ENCODE measurements at regions not wholly inside any gene's neighbourhood (a gene's known extent, or its start where the extent isn't known, plus 50 kb on each side); places are given as distances from the start of the nearest gene placed in this dataset.

DNA sequence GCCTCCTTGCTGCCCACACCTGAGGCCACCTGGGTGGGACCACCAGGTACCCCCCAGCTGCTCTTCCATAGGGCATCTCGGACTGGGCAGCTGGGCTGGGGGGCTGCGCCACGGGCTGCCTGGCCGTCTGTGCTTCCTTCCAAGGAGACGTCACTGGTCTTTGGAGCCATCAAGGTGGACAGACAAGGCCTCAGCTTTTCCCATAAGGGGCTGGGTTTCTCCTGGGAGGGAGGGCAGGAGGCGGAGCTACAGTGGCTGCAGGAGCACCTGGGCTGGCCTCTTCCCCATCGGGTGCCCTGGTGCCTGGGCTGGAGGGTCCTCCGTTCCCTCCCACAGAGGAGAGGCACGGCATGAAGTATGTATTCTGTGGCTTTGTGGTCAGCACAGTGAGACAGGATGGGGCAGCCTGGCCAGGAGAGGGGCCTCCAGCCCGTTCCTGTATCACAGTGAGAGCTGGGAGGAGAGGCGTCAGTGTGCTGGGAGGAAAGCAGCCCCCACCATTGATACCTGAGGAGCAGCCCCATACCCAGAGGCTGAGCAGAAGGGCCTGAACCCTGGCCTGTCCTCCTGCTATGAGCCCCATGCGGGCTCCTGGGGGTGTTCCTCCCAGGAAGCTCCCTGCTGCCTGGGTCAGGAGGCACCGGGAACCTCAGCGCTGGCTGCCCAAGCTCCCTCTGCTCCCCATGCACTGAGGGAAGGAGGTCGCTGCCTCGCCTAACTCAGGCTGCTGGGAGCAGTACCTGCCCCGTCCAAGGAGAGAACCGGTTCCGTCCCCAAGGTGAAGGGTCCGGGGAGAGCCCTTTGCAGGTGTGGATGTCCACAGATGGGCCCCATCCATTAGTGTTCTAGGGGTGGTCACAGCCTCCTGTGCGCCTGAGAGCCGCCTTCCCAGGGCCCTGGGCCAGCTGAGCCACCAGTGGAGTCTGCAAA, 1075.0 kb downstream of the BRD1 start:
- Histone ChIP-seq H3K27me3 (ENCODE audit: control insufficient read depth, insufficient read depth, low read length) (no peaks in the 10 kb centered on the region), H3K4me1 (ENCODE audit: control insufficient read depth, insufficient read depth, low read length) (no peaks in the 10 kb centered on the region), H4K8ac (ENCODE audit: low read depth in 2 of 2, low read length in 2 of 2) (no peak overlapping the region), H3K23ac (ENCODE audit: low read depth, low read length) (no peak overlapping the region), H3K18ac (ENCODE audit: low read depth, low read length) (no peak overlapping the region), H3K36me3 (ENCODE audit: control insufficient read depth, insufficient read depth, low read length) (no peaks in the 10 kb centered on the region), H2AFZ (replicated peaks; ENCODE audit: low read length, poor library complexity) (no peak overlapping the region), H2BK20ac (ENCODE audit: low read depth, low read length) (no peak overlapping the region), H3K4me3 (ENCODE audit: insufficient read depth, low read depth, low read length) (no peak overlapping the region), H2BK120ac (ENCODE audit: low read depth, low read length) (no peak overlapping the region), H2AK5ac (ENCODE audit: low read depth, low read length) (no peak overlapping the region), H2AK9ac (replicated peaks; ENCODE audit: low read depth, low read length, poor library complexity) (no peak overlapping the region), H4K91ac (ENCODE audit: insufficient read depth, low read depth, low read length) (no peak overlapping the region), H4K5ac (ENCODE audit: low read depth, low read length) (no peak overlapping the region), H3K56ac (ENCODE audit: extremely low read depth, insufficient read depth, low read length) (no peak overlapping the region), H3K79me1 (ENCODE audit: low read depth in 1 of 2, low read length in 2 of 2) (no peaks in the 10 kb centered on the region), H3K4ac (ENCODE audit: low read depth, low read length) (no peak overlapping the region), H3K9ac (ENCODE audit: low read depth, low read length) (no peak overlapping the region), H2BK15ac (ENCODE audit: low read depth, low read length) (no peak overlapping the region), H2BK5ac (ENCODE audit: low read depth, low read length, poor library complexity, severe bottlenecking) (no peak overlapping the region), H3K27ac (ENCODE audit: insufficient read depth, low read length) (no peak overlapping the region), H4K20me1 (ENCODE audit: insufficient read depth, low read length) (no peaks in the 10 kb centered on the region), H3K9me3 (ENCODE audit: control insufficient read depth, insufficient read depth, low read length) (peaks cover 78% of the 10 kb centered on the region), H3K4me2 (ENCODE audit: low read depth, low read length) (no peak overlapping the region), H3K9me1 (ENCODE audit: insufficient read depth, low read length) (no peaks in the 10 kb centered on the region), H3K14ac (replicated peaks; ENCODE audit: low read depth, low read length) (no peak overlapping the region)
- ChIA-PET CTCF (no interaction called here), POLR2A (ENCODE audit: unreplicated experiment) (no interaction called here)
- ATAC-seq (ENCODE audit: low read depth) (no peak), DNase-seq (no peak)
- intact Hi-C loops (cut with micrococcal nuclease) (no loop called here), in situ Hi-C loops (cut with MboI; ENCODE audit: low sequenced_read_pairs) (no loop called here), dilution Hi-C loops (cut with HindIII; ENCODE audit: low sequenced_read_pairs, unreplicated experiment) (no loop called here)
- BruUV-seq (replicated peaks) = no TSS peak
- WGBS, 2 experiments (ENCODE audit: extremely low coverage in 2 of 2, insufficient read length in 1 of 2) = 91% methylated on average over 3 of the region's 22 CpGs; no CpG with 5 or more reads in 1 of the 2 experiments
- no peak for TF ChIP-seq NFE2L2 (IDR thresholded peaks at IDR 0.05; ENCODE audit: low read depth, low read length)
- no peak for TF ChIP-seq MAZ (IDR thresholded peaks at IDR 0.05; ENCODE audit: borderline replicate concordance, low read depth, low read length)
- no peak for TF ChIP-seq FOS (IDR thresholded peaks at IDR 0.05; ENCODE audit: low read depth, low read length)
- no peak for TF ChIP-seq MXI1 (IDR thresholded peaks at IDR 0.05; ENCODE audit: borderline replicate concordance, low read depth, low read length)
- TF ChIP-seq CEBPB (IDR thresholded peaks at IDR 0.05; ENCODE audit: low read depth, low read length) = no peak
- no peak for TF ChIP-seq CHD1 (IDR thresholded peaks at IDR 0.05; ENCODE audit: low read depth, low read length)
- no peak for TF ChIP-seq SMC3 (IDR thresholded peaks at IDR 0.05; ENCODE audit: low read depth, low read length)
- TF ChIP-seq MAFK (IDR thresholded peaks at IDR 0.05; ENCODE audit: low read depth, low read length) = no peak
- TF ChIP-seq, protein P1, sequence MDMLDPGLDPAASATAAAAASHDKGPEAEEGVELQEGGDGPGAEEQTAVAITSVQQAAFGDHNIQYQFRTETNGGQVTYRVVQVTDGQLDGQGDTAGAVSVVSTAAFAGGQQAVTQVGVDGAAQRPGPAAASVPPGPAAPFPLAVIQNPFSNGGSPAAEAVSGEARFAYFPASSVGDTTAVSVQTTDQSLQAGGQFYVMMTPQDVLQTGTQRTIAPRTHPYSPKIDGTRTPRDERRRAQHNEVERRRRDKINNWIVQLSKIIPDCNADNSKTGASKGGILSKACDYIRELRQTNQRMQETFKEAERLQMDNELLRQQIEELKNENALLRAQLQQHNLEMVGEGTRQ (IDR thresholded peaks at IDR 0.05; ENCODE audit: low read depth, low read length) = no peak
- no peak for TF ChIP-seq RCOR1 (IDR thresholded peaks at IDR 0.05; ENCODE audit: insufficient replicate concordance, low read length)
- no peak for TF ChIP-seq RAD21 (IDR thresholded peaks at IDR 0.05; ENCODE audit: low read length)
- TF ChIP-seq, protein P2, sequence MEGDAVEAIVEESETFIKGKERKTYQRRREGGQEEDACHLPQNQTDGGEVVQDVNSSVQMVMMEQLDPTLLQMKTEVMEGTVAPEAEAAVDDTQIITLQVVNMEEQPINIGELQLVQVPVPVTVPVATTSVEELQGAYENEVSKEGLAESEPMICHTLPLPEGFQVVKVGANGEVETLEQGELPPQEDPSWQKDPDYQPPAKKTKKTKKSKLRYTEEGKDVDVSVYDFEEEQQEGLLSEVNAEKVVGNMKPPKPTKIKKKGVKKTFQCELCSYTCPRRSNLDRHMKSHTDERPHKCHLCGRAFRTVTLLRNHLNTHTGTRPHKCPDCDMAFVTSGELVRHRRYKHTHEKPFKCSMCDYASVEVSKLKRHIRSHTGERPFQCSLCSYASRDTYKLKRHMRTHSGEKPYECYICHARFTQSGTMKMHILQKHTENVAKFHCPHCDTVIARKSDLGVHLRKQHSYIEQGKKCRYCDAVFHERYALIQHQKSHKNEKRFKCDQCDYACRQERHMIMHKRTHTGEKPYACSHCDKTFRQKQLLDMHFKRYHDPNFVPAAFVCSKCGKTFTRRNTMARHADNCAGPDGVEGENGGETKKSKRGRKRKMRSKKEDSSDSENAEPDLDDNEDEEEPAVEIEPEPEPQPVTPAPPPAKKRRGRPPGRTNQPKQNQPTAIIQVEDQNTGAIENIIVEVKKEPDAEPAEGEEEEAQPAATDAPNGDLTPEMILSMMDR (conservative IDR thresholded peaks at IDR 0.05; ENCODE audit: low read depth, low read length) = no peak
- no peak for TF ChIP-seq POLR2A (IDR thresholded peaks at IDR 0.05; ENCODE audit: low read depth, low read length)
- TF ChIP-seq, protein P3, sequence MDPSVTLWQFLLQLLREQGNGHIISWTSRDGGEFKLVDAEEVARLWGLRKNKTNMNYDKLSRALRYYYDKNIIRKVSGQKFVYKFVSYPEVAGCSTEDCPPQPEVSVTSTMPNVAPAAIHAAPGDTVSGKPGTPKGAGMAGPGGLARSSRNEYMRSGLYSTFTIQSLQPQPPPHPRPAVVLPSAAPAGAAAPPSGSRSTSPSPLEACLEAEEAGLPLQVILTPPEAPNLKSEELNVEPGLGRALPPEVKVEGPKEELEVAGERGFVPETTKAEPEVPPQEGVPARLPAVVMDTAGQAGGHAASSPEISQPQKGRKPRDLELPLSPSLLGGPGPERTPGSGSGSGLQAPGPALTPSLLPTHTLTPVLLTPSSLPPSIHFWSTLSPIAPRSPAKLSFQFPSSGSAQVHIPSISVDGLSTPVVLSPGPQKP (IDR thresholded peaks at IDR 0.05; ENCODE audit: borderline replicate concordance, low read depth, low read length) = no peak
- TF ChIP-seq RFX5 (IDR thresholded peaks at IDR 0.05; ENCODE audit: low read depth, low read length) = no peak

All from IMR-90 (cell line).